Endometrium (tissue), 2 donors: ENCODE measurements at regions not wholly inside any gene's neighbourhood (a gene's known extent, or its start where the extent isn't known, plus 50 kb on each side); places are given as distances from the start of the nearest gene placed in this dataset.
A peak's percentile ranks its signal among the peaks of the same experiment; 100 is the strongest.

Source experiments
- FAIRE-seq: peaks from 2 replicates; lab custom pipeline; 2012; peaks lifted over from hg19 to GRCh38; lab: Jason Lieb, UNC
- donor health status: control.
- donor health status: control.

- FAIRE-seq, result no peak
Measured at GRCh38 chr18:29512761-29513160, 1335.8 kb upstream of the CDH2 start.

GRCh38 chr18:29512203-29512602 is 1335.3 kb upstream of the CDH2 start:
- no peak for FAIRE-seq

- FAIRE-seq, result no peak
Measured at GRCh38 chr18:29501952-29502351, 1325.0 kb upstream of the CDH2 start.

- no peak for FAIRE-seq
Measured at GRCh38 chr18:29496152-29496680, 1319.3 kb upstream of the CDH2 start.

GRCh38 chr18:29494371-29494770 is 1317.4 kb upstream of the CDH2 start:
- no peak for FAIRE-seq

- no peak for FAIRE-seq
Measured at GRCh38 chr18:29491907-29492306, 1315.0 kb upstream of the CDH2 start.

GRCh38 chr18:29488617-29489016 is 1311.7 kb upstream of the CDH2 start:
- FAIRE-seq, result no peak

GRCh38 chr18:29465526-29465925 is 1288.6 kb upstream of the CDH2 start:
- no peak for FAIRE-seq

- no peak for FAIRE-seq
Measured at GRCh38 chr18:29459972-29460371, 1283.0 kb upstream of the CDH2 start.

- FAIRE-seq, result no peak
Measured at GRCh38 chr18:29457316-29457889, 1280.5 kb upstream of the CDH2 start.

- FAIRE-seq, result no peak
Measured at GRCh38 chr18:29449424-29449823, 1272.5 kb upstream of the CDH2 start.

GRCh38 chr18:29439398-29439797 is 1262.5 kb upstream of the CDH2 start:
- no peak for FAIRE-seq

- FAIRE-seq, result no peak
Measured at GRCh38 chr18:29436459-29436858, 1259.5 kb upstream of the CDH2 start.

GRCh38 chr18:29434650-29435049 is 1257.7 kb upstream of the CDH2 start:
- FAIRE-seq, result no peak

GRCh38 chr18:29430416-29430815 is 1253.5 kb upstream of the CDH2 start:
- FAIRE-seq, result peak; percentile 58

GRCh38 chr18:29418136-29418535 is 1241.2 kb upstream of the CDH2 start:
- no peak for FAIRE-seq

GRCh38 chr18:29406996-29407395 is 1230.1 kb upstream of the CDH2 start:
- no peak for FAIRE-seq

- no peak for FAIRE-seq
Measured at GRCh38 chr18:29397536-29397935, 1220.6 kb upstream of the CDH2 start.

- no peak for FAIRE-seq
Measured at GRCh38 chr18:29383311-29384273, 1206.7 kb upstream of the CDH2 start.

- FAIRE-seq, result no peak
Measured at GRCh38 chr18:29378651-29379136, 1201.8 kb upstream of the CDH2 start.

- FAIRE-seq, result no peak
Measured at GRCh38 chr18:29377346-29377745, 1200.4 kb upstream of the CDH2 start.

- FAIRE-seq, result no peak
Measured at GRCh38 chr18:29373000-29373399, 1196.1 kb upstream of the CDH2 start.

GRCh38 chr18:29361843-29362242 is 1184.9 kb upstream of the CDH2 start:
- FAIRE-seq, result no peak
